NT2/D1 (cell line): ENCODE measurements at regions not wholly inside any gene's neighbourhood (a gene's known extent, or its start where the extent isn't known, plus 50 kb on each side); places are given as distances from the start of the nearest gene placed in this dataset.
"Not testable (repeated sequence)": the region's sequence is repeated elsewhere in the genome, so short reads cannot be mapped to it uniquely, and the experiment has no call there.

ENCODE experiments used
- DNase-seq: peaks from one replicate; pipeline ENCODE4 v3.0.0-alpha.2; 2011; ENCODE audit warnings: low read depth, low spot score
- H3K27me3 ChIP-seq: 2 replicates; pipeline ENCODE4 v1.6.0; 2011; ENCODE audit warnings: mild to moderate bottlenecking; ENCODE audit not compliant: insufficient read length, insufficient read depth
- H3K36me3 ChIP-seq: 2 replicates; pipeline ENCODE4 v1.6.1; 2011; ENCODE audit warnings: mild to moderate bottlenecking, low read length, mixed read lengths; ENCODE audit not compliant: insufficient read depth, insufficient read length
- H3K4me1 ChIP-seq: 2 replicates; pipeline ENCODE4 v1.5.1; 2011; ENCODE audit not compliant: insufficient read depth, insufficient read length
- H3K4me3 ChIP-seq: 2 replicates; pipeline ENCODE4 v1.5.1; 2011; ENCODE audit warnings: low read depth; ENCODE audit not compliant: insufficient read length
- H3K9ac ChIP-seq: 2 replicates; pipeline ENCODE4 v1.6.0; 2011; ENCODE audit warnings: low read depth; ENCODE audit not compliant: insufficient read length
- H3K9me3 ChIP-seq: 2 replicates; pipeline ENCODE4 v1.5.1; 2011; ENCODE audit warnings: mild to moderate bottlenecking, low read length; ENCODE audit not compliant: insufficient read depth
- SUZ12 ChIP-seq: IDR thresholded peaks from 2 replicates; pipeline ENCODE4 v1.6.1; 2011; ENCODE audit not compliant: insufficient read length, insufficient read depth; ENCODE audit errors: extremely low read depth
- YY1 ChIP-seq: IDR thresholded peaks from 2 replicates; pipeline ENCODE4 v1.6.1; 2011; ENCODE audit not compliant: insufficient read length, insufficient read depth
- ZNF274 ChIP-seq: IDR thresholded peaks from 2 replicates; pipeline ENCODE4 v1.6.1; 2011; ENCODE audit warnings: mild to moderate bottlenecking, low read depth, low read length

DNA sequence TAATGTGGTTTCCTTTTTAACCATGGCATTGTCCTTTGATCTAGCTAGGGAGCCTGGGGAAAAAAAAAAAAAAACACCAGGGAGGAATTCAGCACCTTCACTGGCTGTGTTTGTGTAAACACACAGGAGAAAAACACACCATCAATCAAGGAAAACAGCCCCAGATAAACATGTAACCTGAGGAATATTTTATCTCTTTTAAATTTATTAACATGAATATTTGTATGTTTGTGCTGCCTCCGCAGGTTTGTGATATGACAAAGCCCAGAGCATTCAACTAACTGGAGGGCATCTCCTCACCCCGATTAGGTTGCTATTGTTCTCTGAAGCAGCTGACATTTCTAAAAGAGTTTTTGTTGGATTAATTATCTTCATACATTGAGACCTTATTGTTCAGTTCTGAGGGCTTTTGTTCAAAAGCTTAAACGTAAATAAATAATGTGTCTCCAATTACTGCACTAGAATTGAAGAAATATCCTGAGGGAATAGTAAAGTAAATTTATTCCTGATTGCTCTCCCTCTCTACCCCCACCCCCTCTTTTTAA, 89.4 kb upstream of the SEMA3E start:
- Histone ChIP-seq H3K9ac (no peak overlapping the region), H3K9me3 (no peaks in the 10 kb centered on the region), H3K27me3 (no peaks in the 10 kb centered on the region), H3K36me3 (no peaks in the 10 kb centered on the region), H3K4me1 (no peaks in the 10 kb centered on the region), H3K4me3 (no peak overlapping the region)
- TF ChIP-seq SUZ12 (no peak), YY1 (no peak), ZNF274 (no peak)
- no peak for DNase-seq

DNA sequence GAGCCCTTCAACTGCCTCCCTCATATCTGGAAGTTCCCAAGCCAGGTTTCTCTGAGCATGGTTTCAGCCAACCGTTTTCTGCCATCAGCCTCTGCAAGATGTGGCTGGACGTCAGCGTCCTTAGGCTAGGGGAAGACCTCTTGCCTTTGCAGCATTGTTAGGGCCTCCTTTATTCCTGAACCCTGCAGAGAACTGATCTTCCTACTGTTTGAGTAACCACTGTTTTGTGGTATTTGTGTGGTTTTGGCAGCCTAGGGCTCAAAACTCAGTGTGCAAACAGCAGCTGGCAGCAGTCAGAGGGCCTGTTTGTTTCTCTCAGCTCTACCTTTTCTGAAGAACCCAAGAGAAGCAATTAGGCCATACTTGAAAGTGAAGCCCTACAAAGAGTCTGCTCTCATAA, 83.4 kb upstream of the SEMA3E start:
- no peak overlapping the region for H3K9ac ChIP-seq
- no peak for DNase-seq

DNA sequence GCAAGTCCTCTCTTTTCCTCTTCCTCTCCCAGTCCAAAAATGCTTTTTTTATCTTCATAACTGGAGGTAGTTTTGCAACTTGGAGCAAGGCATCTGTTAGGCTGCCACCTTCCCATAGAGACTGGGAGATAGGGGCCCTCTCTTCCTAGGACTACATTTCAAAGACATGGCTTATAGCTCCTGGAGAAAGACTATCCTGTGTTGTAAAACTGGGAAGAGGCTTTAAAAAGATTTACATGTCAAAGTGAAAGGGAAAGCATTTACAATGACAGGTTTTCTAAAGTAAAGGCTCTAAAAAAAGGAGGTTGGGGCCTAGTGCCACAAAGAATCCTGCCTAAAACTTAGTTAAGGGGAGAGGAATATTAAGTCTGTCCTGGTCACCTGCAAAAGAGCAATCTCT, 82.2 kb upstream of the SEMA3E start:
- Histone ChIP-seq H3K4me3 (no peak overlapping the region), H3K27me3 (no peaks in the 10 kb centered on the region), H3K9me3 (no peaks in the 10 kb centered on the region), H3K9ac (no peak overlapping the region), H3K4me1 (no peaks in the 10 kb centered on the region), H3K36me3 (no peaks in the 10 kb centered on the region)
- TF ChIP-seq ZNF274 (no peak), YY1 (no peak), SUZ12 (no peak)
- DNase-seq = peak; percentile 20

More for the DNA sequence above, 83.4 kb upstream of the SEMA3E start:
- TF ChIP-seq YY1 (no peak), ZNF274 (no peak), SUZ12 (no peak)
- no peaks in the 10 kb centered on the region for H3K36me3 ChIP-seq
- no peak overlapping the region for H3K4me3 ChIP-seq
- no peaks in the 10 kb centered on the region for H3K27me3 ChIP-seq
- no peaks in the 10 kb centered on the region for H3K9me3 ChIP-seq
- no peaks in the 10 kb centered on the region for H3K4me1 ChIP-seq

DNA sequence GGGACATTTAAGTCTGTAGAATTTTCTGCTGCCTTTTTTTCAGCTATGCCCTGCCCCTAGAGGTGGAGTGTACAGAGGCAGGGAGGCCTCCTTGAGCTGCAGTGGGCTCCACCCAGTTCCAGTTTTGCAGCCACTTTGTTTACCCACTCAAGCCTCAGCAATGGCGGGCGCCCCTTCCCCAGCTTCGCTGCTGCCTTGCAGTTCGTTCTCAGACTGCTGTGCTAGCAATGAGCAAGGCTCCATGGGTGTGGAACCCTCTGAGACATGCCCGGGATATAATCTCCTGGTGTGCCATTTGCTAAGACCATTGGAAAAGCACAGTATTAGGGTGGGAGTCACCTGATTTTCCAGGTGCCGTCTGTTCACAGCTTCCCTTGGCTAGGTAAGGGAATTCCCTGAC, 68.0 kb upstream of the SEMA3E start:
- not testable (repeated sequence) for H3K9ac ChIP-seq, H3K36me3 ChIP-seq, H3K4me3 ChIP-seq, H3K4me1 ChIP-seq, H3K9me3 ChIP-seq, H3K27me3 ChIP-seq, DNase-seq

DNA sequence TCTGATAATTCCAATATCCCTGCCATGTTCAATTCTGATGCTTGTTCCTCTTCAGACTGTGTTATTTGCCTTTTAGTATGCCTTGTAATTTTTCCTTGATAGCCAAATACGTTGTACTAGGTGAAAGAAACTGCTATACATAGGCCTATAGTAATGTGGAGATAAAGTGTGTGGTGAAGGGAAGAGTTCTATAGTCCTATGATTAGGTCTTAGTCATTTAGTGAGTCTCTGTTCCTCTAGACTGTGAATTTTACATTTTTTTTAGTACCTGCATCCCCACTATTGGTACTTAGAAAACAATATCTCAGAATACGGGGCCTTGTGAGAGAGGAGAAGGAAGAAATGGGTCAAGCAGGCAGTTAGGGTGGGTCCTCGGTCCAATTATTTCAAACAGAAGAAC, 59.6 kb upstream of the SEMA3E start:
- Histone ChIP-seq H3K4me1 (no peaks in the 10 kb centered on the region), H3K36me3 (no peaks in the 10 kb centered on the region), H3K27me3 (no peaks in the 10 kb centered on the region), H3K9me3 (peaks cover 20% of the 10 kb centered on the region; the same call in 1 of the 2 replicates), H3K9ac (no peak overlapping the region), H3K4me3 (no peak overlapping the region)
- DNase-seq = no peak
- TF ChIP-seq ZNF274 (no peak), SUZ12 (no peak), YY1 (no peak)

DNA sequence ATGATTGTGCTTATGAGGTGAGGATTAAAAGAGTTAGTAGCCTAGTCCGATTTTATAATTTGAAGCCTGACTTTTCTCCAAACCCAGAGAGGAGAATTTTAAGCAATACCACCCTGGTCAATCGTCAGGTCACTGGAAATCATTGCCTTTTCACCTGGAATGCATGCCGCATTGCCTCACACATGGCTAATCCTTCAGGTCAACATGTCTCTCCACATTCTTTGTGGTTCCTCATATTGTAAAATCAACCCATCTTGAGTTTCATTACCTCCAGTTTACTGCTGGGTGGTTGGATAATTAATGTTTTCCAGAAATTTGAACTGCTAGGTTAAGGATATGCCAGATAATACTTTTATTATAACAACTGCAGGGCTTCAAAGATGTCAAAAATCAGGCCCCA, 55.6 kb upstream of the SEMA3E start:
- H3K9me3 ChIP-seq = 0 out of 2 replicates have a peak, but pooled peaks cover 11% of the 10 kb centered on the region
- no peaks in the 10 kb centered on the region for H3K27me3 ChIP-seq
- H3K36me3 ChIP-seq = no peaks in the 10 kb centered on the region
- H3K4me1 ChIP-seq = no peaks in the 10 kb centered on the region
- no peak for DNase-seq
- no peak for TF ChIP-seq ZNF274
- no peak for TF ChIP-seq YY1
- no peak for TF ChIP-seq SUZ12
- H3K4me3 ChIP-seq = no peak overlapping the region
- H3K9ac ChIP-seq = no peak overlapping the region

DNA sequence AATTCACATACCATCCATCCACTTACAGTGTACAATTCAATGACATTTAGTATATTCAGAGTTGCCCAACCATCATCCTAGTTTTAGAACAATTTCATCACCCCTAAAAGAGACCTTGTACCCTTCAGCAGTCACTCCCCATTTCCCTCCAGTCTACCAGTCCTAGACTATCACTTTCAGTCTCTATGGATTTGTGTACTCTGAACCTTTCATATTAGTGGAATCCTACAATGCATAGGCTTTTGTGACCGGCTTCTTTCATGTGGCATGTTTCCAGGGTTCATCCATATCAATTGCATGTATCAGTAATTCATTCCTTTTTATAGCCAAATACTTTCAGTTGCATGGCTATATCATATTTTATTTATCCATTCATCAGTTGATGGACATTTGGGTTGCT, 53.5 kb upstream of the SEMA3E start:
- no peaks in the 10 kb centered on the region for H3K36me3 ChIP-seq
- H3K4me1 ChIP-seq = no peaks in the 10 kb centered on the region
- no peak overlapping the region for H3K4me3 ChIP-seq
- no peaks in the 10 kb centered on the region for H3K27me3 ChIP-seq
- no peaks in the 10 kb centered on the region for H3K9me3 ChIP-seq
- no peak overlapping the region for H3K9ac ChIP-seq
- no peak for DNase-seq
- TF ChIP-seq SUZ12 (no peak), ZNF274 (no peak), YY1 (no peak)

DNA sequence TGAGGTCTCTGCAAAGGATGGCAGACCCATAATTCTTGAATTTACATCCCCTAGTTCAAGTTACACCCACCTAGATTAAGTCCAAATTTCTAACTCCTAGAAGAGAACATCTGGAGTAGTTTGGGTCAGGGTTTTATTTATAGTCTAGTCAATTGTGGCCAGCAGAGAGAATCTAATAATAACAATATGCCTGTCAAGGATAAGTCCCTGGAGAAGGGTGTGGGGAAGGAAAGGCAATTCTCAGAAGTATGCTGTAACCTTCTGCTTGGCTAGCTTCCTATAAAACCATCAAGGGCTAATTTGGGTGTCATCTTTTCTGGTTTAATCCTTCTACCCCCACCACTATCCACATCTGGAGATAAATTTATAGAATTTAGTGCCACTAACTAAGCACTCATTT, 52.8 kb upstream of the SEMA3E start:
- H3K4me3 ChIP-seq = no peak overlapping the region
- no peaks in the 10 kb centered on the region for H3K4me1 ChIP-seq
- H3K9me3 ChIP-seq = no peaks in the 10 kb centered on the region
- DNase-seq = no peak
- no peaks in the 10 kb centered on the region for H3K36me3 ChIP-seq
- TF ChIP-seq SUZ12 = no peak
- no peak for TF ChIP-seq ZNF274
- no peak for TF ChIP-seq YY1
- no peaks in the 10 kb centered on the region for H3K27me3 ChIP-seq
- no peak overlapping the region for H3K9ac ChIP-seq
